MM.1S (cell line): ENCODE measurements at regions not wholly inside any gene's neighbourhood (a gene's known extent, or its start where the extent isn't known, plus 50 kb on each side); places are given as distances from the start of the nearest gene placed in this dataset.
"Not testable (repeated sequence)": the region's sequence is repeated elsewhere in the genome, so short reads cannot be mapped to it uniquely, and the experiment has no call there.

ENCODE experiments used
- CTCF ChIP-seq: fragments of 300-600 bp; sonication (generic); IDR thresholded peaks from 2 replicates; pipeline ENCODE4 v1.5.1; 2016; ENCODE audit warnings: antibody characterized with exemption, low read length, mixed read lengths
- EZH2 ChIP-seq: fragments of 300-600 bp; sonication (generic); optimal IDR thresholded peaks from 2 replicates; pipeline ENCODE3; 2017; ENCODE audit warnings: low read depth, mild to moderate bottlenecking, antibody characterized with exemption, low read length, mixed read lengths
- EZH2phosphoT487 ChIP-seq: fragments of 300-600 bp; sonication (generic); IDR thresholded peaks from 2 replicates; pipeline ENCODE4 v1.6.1; 2018; ENCODE audit warnings: antibody characterized with exemption, low read length

GRCh38 chr9:62822185-62822584 lies 1632.3 kb downstream of the SPATA31A7 start:
- TF ChIP-seq CTCF, EZH2, EZH2phosphoT487: not testable (repeated sequence)
